ENCODE measurements at regions not wholly inside any gene's neighbourhood (a gene's known extent, or its start where the extent isn't known, plus 50 kb on each side); places are given as distances from the start of the nearest gene placed in this dataset.

- Histone ChIP-seq H3K27ac (no peak overlapping the region), H3K4me1 (no peaks in the 10 kb centered on the region), H3K4me3 (no peak overlapping the region), H3K27me3 (no peaks in the 10 kb centered on the region), H3K36me3 (no peaks in the 10 kb centered on the region), H3K9me3 (peaks cover 0 to 50% (median 6%) of the 10 kb centered on the region in 4 donors)
- no peak for DNase-seq (ENCODE audit: low spot score in 2 of 2)
- TF ChIP-seq POLR2A (IDR thresholded peaks at IDR 0.05) = no peak
- no peak for TF ChIP-seq EP300 (IDR thresholded peaks at IDR 0.05)
- 59 to 60% methylated on average over 3 of the region's 3 CpGs for WGBS, 2 donors
Measured at GRCh38 chr3:68173012-68173634, 518.7 kb upstream of the SUCLG2 start.

- no peaks in the 10 kb centered on the region for H3K36me3 ChIP-seq
- WGBS, 2 donors = 75 to 90% methylated on average over 2 of the region's 2 CpGs
Measured at GRCh38 chr3:68172039-68172438, 517.6 kb upstream of the SUCLG2 start.

GRCh38 chr3:68163968-68164367 is 509.6 kb upstream of the SUCLG2 start:
- H3K9me3 ChIP-seq = no peaks in the 10 kb centered on the region
- no peak overlapping the region for H3K27ac ChIP-seq
- H3K4me3 ChIP-seq = no peak overlapping the region
- DNase-seq (ENCODE audit: low spot score in 2 of 2) = no peak
- H3K36me3 ChIP-seq = no peaks in the 10 kb centered on the region
- no peak for TF ChIP-seq CTCF (IDR thresholded peaks at IDR 0.05)
- WGBS, 2 donors = 29 to 42% methylated on average over 1 of the region's 1 CpG
- H3K27me3 ChIP-seq = no peaks in the 10 kb centered on the region
- no peaks in the 10 kb centered on the region for H3K4me1 ChIP-seq

More at GRCh38 chr3:68172039-68172438, 517.6 kb upstream of the SUCLG2 start:
- Histone ChIP-seq H3K4me3 (no peak overlapping the region), H3K27ac (no peak overlapping the region), H3K27me3 (no peaks in the 10 kb centered on the region), H3K4me1 (no peaks in the 10 kb centered on the region), H3K9me3 (peaks cover 0 to 50% (median 6%) of the 10 kb centered on the region in 4 donors)
- DNase-seq (ENCODE audit: low spot score in 2 of 2) = no peak
- no peak for TF ChIP-seq CTCF (IDR thresholded peaks at IDR 0.05)
- no peak for TF ChIP-seq EP300 (IDR thresholded peaks at IDR 0.05)
- TF ChIP-seq POLR2A (IDR thresholded peaks at IDR 0.05) = no peak

GRCh38 chr3:68163062-68163461 is 508.6 kb upstream of the SUCLG2 start:
- Histone ChIP-seq H3K27ac (no peak overlapping the region), H3K36me3 (no peaks in the 10 kb centered on the region), H3K27me3 (no peaks in the 10 kb centered on the region), H3K4me3 (no peak overlapping the region), H3K9me3 (no peaks in the 10 kb centered on the region), H3K4me1 (no peaks in the 10 kb centered on the region)
- no peak for DNase-seq (ENCODE audit: low spot score in 2 of 2)
- TF ChIP-seq POLR2A (IDR thresholded peaks at IDR 0.05) (no peak), CTCF (IDR thresholded peaks at IDR 0.05) (no peak), EP300 (IDR thresholded peaks at IDR 0.05) (no peak)
- 71 to 78% methylated on average over 2 of the region's 2 CpGs for WGBS, 2 donors

GRCh38 chr3:68162644-68163043 is 508.2 kb upstream of the SUCLG2 start:
- H3K4me3 ChIP-seq = no peak overlapping the region
- DNase-seq (ENCODE audit: low spot score in 2 of 2) = no peak
- no peaks in the 10 kb centered on the region for H3K27me3 ChIP-seq
- no peak for TF ChIP-seq EP300 (IDR thresholded peaks at IDR 0.05)
- TF ChIP-seq CTCF (IDR thresholded peaks at IDR 0.05) = no peak
- no peak for TF ChIP-seq POLR2A (IDR thresholded peaks at IDR 0.05)
- H3K27ac ChIP-seq = no peak overlapping the region
- H3K9me3 ChIP-seq = no peaks in the 10 kb centered on the region
- H3K4me1 ChIP-seq = no peaks in the 10 kb centered on the region
- no peaks in the 10 kb centered on the region for H3K36me3 ChIP-seq

- WGBS, 2 donors = 74 to 80% methylated on average over 2 of the region's 2 CpGs
- Histone ChIP-seq H3K36me3 (no peaks in the 10 kb centered on the region), H3K4me3 (no peak overlapping the region), H3K27me3 (no peaks in the 10 kb centered on the region), H3K9me3 (no peaks in the 10 kb centered on the region), H3K4me1 (no peaks in the 10 kb centered on the region), H3K27ac (no peak overlapping the region)
- TF ChIP-seq CTCF (IDR thresholded peaks at IDR 0.05) = no peak
- no peak for TF ChIP-seq EP300 (IDR thresholded peaks at IDR 0.05)
- no peak for TF ChIP-seq POLR2A (IDR thresholded peaks at IDR 0.05)
- DNase-seq (ENCODE audit: low spot score in 2 of 2) = no peak
Measured at GRCh38 chr3:68151359-68151758, 496.9 kb upstream of the SUCLG2 start.

Measured in tibial nerve (tissue), 4 donors.